Liver (tissue), 7 donors: ENCODE measurements at regions not wholly inside any gene's neighbourhood (a gene's known extent, or its start where the extent isn't known, plus 50 kb on each side); places are given as distances from the start of the nearest gene placed in this dataset.

Source experiments
- DNase-seq: peaks from one replicate; pipeline ENCODE4 v3.0.0-alpha.2; 2017; ENCODE audit warnings: low spot score
- H3K27ac ChIP-seq, 2 donors: one replicate each; pipeline ENCODE4 v1.7.0; 2013; ENCODE audit warnings: inconsistent platforms in 2 of 2, low read length in 2 of 2, control low read depth in 1 of 2, low read depth in 1 of 2, mild to moderate bottlenecking in 1 of 2
- H3K27me3 ChIP-seq, 4 donors: one replicate each; pipeline versions ENCODE4 v1.6.1 to v1.7.0; 2013; ENCODE audit warnings: low read length in 3 of 4, inconsistent platforms in 1 of 4, mild to moderate bottlenecking in 1 of 4, moderate library complexity in 1 of 4; ENCODE audit not compliant: control insufficient read depth in 4 of 4, insufficient read depth in 4 of 4
- H3K36me3 ChIP-seq, 4 donors: one replicate each; pipeline versions ENCODE4 v1.6.1 to v1.7.0; 2013; ENCODE audit warnings: low read length in 3 of 4, mild to moderate bottlenecking in 3 of 4, low read depth in 1 of 4, moderate library complexity in 1 of 4; ENCODE audit not compliant: control insufficient read depth in 4 of 4, insufficient read depth in 3 of 4
- H3K4me1 ChIP-seq, 4 donors: one replicate each; pipeline versions ENCODE4 v1.6.1 to v1.7.0; 2013; ENCODE audit warnings: low read length in 3 of 4, mild to moderate bottlenecking in 3 of 4, moderate library complexity in 1 of 4; ENCODE audit not compliant: control insufficient read depth in 4 of 4, insufficient read depth in 4 of 4
- H3K4me3 ChIP-seq, 3 donors: one replicate each; pipeline versions ENCODE4 v1.6.1 to v1.7.0; 2013; ENCODE audit warnings: low read length in 3 of 3, control low read depth in 1 of 3, low read depth in 1 of 3, mild to moderate bottlenecking in 1 of 3
- H3K9ac ChIP-seq, 2 donors: one replicate each; pipeline ENCODE4 v1.7.0; 2013; ENCODE audit warnings: low read length in 2 of 2, mild to moderate bottlenecking in 2 of 2, moderate library complexity in 2 of 2, control low read depth in 1 of 2, low read depth in 1 of 2
- H3K9me3 ChIP-seq, 4 donors: one replicate each; pipeline versions ENCODE4 v1.6.1 to v1.7.0; 2013; ENCODE audit warnings: low read length in 3 of 4; ENCODE audit not compliant: control insufficient read depth in 4 of 4
- EGR1 ChIP-seq, 2 donors: IDR thresholded peaks; 2 replicates each; pipeline ENCODE4 v1.6.1; 2016 to 2018; ENCODE audit warnings: antibody characterized with exemption in 2 of 2, low read depth in 2 of 2
- FOXA1 ChIP-seq: IDR thresholded peaks from 2 replicates; pipeline ENCODE4 v1.6.1; 2016; ENCODE audit warnings: antibody characterized with exemption
- FOXA2 ChIP-seq: IDR thresholded peaks from 2 replicates; pipeline ENCODE4 v1.6.1; 2016; ENCODE audit warnings: antibody characterized with exemption
- GABPA ChIP-seq, 2 donors: IDR thresholded peaks in 1 of 2; conservative IDR thresholded peaks in 1 of 2; 2 replicates each; pipeline ENCODE4 v1.6.1; 2016; ENCODE audit warnings: antibody characterized with exemption in 2 of 2, mild to moderate bottlenecking in 1 of 2, moderate library complexity in 1 of 2
- HNF4A ChIP-seq, 2 donors: conservative IDR thresholded peaks; 2 replicates each; pipeline ENCODE4 v1.6.1; 2016; ENCODE audit warnings: antibody characterized with exemption in 2 of 2, mild to moderate bottlenecking in 2 of 2
- HNF4G ChIP-seq: IDR thresholded peaks from 2 replicates; pipeline ENCODE4 v1.6.1; 2016; ENCODE audit warnings: antibody characterized with exemption
- JUND ChIP-seq, 2 donors: IDR thresholded peaks; 2 replicates each; pipeline ENCODE4 v1.6.1; 2016; ENCODE audit warnings: antibody characterized with exemption in 2 of 2
- NR2F2 ChIP-seq: IDR thresholded peaks from 2 replicates; pipeline ENCODE4 v1.6.1; 2016; ENCODE audit warnings: antibody characterized with exemption
- RAD21 ChIP-seq, 2 donors: IDR thresholded peaks; 2 replicates each; pipeline ENCODE4 v1.6.1; 2016; ENCODE audit warnings: antibody characterized with exemption in 2 of 2, mild to moderate bottlenecking in 2 of 2
- RXRA ChIP-seq, 2 donors: IDR thresholded peaks; 2 replicates each; pipeline ENCODE4 v1.6.1; 2017 to 2018; ENCODE audit warnings: antibody characterized with exemption in 2 of 2, mild to moderate bottlenecking in 1 of 2
- SP1 ChIP-seq: IDR thresholded peaks from 2 replicates; pipeline ENCODE4 v1.6.1; 2018; ENCODE audit warnings: antibody characterized with exemption, mild to moderate bottlenecking
- TAF1 ChIP-seq: conservative IDR thresholded peaks from 2 replicates; pipeline ENCODE4 v1.6.1; 2016; ENCODE audit warnings: antibody characterized with exemption, mild to moderate bottlenecking
- YY1 ChIP-seq: IDR thresholded peaks from 2 replicates; pipeline ENCODE4 v1.6.1; 2016; ENCODE audit warnings: antibody characterized with exemption, mild to moderate bottlenecking
- WGBS: extraction: QIAGEN DNeasy Blood & Tissue Kit; methylation state at CpG from one replicate; pipeline ENCODE4 v1.1.7; 2013; 5-methylcytosine and 5-hydroxymethylcytosine counted together
- TF ChIP-seq, protein P1 (sequence below): IDR thresholded peaks from 2 replicates; pipeline ENCODE4 v1.6.1; 2016; ENCODE audit warnings: antibody characterized with exemption, mild to moderate bottlenecking
- TF ChIP-seq, protein P2 (sequence below): IDR thresholded peaks from 2 replicates; pipeline ENCODE4 v1.6.1; 2016; ENCODE audit warnings: antibody characterized with exemption
- TF ChIP-seq, protein P3 (sequence below): IDR thresholded peaks from 2 replicates; pipeline ENCODE4 v1.6.1; 2016; ENCODE audit warnings: antibody characterized with exemption
- TF ChIP-seq, protein P4 (sequence below): IDR thresholded peaks from 2 replicates; pipeline ENCODE4 v1.6.1; 2016; ENCODE audit warnings: antibody characterized with exemption
- donor health status: healthy.
- donor health status: healthy.
- donor health status: healthy.
- donor health status: healthy.

DNA sequence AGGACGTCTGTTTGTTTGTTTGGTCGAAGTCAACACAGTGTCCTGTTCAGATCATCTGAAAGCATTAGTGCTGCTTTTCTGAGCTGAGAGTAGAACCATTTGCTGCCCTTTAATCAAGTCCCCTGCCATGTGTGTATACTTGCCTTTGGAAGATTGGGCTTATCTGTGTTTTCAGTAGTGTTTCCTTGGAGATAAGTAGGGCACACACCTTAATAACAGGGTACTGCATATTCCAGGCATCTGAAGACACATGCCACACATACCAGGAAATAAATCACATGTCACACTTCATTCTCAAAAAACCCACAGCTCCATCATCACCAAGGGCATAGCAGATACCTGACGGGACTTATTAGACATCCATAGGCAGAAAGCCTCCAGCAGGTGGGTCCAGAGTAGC, 157.4 kb downstream of the SOX11 start:
- no peak overlapping the region for H3K9ac ChIP-seq
- no peak for DNase-seq
- H3K4me1 ChIP-seq: no peaks in the 10 kb centered on the region
- no peak for TF ChIP-seq FOXA1
- TF ChIP-seq, protein P1, sequence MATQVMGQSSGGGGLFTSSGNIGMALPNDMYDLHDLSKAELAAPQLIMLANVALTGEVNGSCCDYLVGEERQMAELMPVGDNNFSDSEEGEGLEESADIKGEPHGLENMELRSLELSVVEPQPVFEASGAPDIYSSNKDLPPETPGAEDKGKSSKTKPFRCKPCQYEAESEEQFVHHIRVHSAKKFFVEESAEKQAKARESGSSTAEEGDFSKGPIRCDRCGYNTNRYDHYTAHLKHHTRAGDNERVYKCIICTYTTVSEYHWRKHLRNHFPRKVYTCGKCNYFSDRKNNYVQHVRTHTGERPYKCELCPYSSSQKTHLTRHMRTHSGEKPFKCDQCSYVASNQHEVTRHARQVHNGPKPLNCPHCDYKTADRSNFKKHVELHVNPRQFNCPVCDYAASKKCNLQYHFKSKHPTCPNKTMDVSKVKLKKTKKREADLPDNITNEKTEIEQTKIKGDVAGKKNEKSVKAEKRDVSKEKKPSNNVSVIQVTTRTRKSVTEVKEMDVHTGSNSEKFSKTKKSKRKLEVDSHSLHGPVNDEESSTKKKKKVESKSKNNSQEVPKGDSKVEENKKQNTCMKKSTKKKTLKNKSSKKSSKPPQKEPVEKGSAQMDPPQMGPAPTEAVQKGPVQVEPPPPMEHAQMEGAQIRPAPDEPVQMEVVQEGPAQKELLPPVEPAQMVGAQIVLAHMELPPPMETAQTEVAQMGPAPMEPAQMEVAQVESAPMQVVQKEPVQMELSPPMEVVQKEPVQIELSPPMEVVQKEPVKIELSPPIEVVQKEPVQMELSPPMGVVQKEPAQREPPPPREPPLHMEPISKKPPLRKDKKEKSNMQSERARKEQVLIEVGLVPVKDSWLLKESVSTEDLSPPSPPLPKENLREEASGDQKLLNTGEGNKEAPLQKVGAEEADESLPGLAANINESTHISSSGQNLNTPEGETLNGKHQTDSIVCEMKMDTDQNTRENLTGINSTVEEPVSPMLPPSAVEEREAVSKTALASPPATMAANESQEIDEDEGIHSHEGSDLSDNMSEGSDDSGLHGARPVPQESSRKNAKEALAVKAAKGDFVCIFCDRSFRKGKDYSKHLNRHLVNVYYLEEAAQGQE: no peak
- TF ChIP-seq YY1: no peak
- TF ChIP-seq, protein P2, sequence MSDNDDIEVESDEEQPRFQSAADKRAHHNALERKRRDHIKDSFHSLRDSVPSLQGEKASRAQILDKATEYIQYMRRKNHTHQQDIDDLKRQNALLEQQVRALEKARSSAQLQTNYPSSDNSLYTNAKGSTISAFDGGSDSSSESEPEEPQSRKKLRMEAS: no peak
- TF ChIP-seq HNF4A (conservative IDR thresholded peaks at IDR 0.05): no peak
- no peak for TF ChIP-seq HNF4G
- no peak for TF ChIP-seq RXRA (IDR thresholded peaks at IDR 0.05)
- TF ChIP-seq RAD21 (IDR thresholded peaks at IDR 0.05): no peak
- no peak for TF ChIP-seq NR2F2
- TF ChIP-seq GABPA (IDR thresholded peaks at IDR 0.05 in 1 of 2, conservative IDR thresholded peaks at IDR 0.05 in 1 of 2): no peak
- no peak for TF ChIP-seq EGR1 (IDR thresholded peaks at IDR 0.05; ENCODE audit: low read depth in 2 of 2)
- TF ChIP-seq, protein P3, sequence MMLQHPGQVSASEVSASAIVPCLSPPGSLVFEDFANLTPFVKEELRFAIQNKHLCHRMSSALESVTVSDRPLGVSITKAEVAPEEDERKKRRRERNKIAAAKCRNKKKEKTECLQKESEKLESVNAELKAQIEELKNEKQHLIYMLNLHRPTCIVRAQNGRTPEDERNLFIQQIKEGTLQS: no peak
- TF ChIP-seq SP1: no peak
- no peak for TF ChIP-seq JUND (IDR thresholded peaks at IDR 0.05)
- no peak for TF ChIP-seq FOXA2
- TF ChIP-seq TAF1: no peak
- no peaks in the 10 kb centered on the region for H3K9me3 ChIP-seq
- H3K4me3 ChIP-seq: no peak overlapping the region
- WGBS: 29% methylated on average over 3 of the region's 3 CpGs
- no peak overlapping the region for H3K27ac ChIP-seq
- no peaks in the 10 kb centered on the region for H3K27me3 ChIP-seq
- no peaks in the 10 kb centered on the region for H3K36me3 ChIP-seq

DNA sequence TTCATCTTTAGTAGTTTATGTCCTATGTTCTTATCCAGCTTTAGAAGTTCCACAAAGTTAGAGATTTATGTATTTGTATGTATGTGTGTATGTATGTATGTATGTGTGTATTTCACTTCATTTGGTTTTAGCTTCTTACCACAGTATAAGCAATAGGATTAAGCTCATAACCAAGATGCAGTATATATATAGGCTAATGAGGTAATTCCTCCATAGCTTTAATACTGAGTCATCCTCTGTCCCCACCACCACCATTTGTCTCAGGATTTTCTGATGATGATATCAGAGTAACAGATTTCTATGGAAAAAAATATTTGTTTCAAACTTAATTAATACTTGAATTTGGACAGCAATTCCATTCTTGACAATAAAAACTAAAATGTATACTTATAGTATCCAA, 159.2 kb downstream of the SOX11 start:
- H3K27ac ChIP-seq: no peak overlapping the region
- DNase-seq: no peak
- no peaks in the 10 kb centered on the region for H3K36me3 ChIP-seq
- H3K9ac ChIP-seq: no peak overlapping the region
- TF ChIP-seq YY1 (no peak), JUND (IDR thresholded peaks at IDR 0.05) (no peak)
- H3K4me1 ChIP-seq: no peaks in the 10 kb centered on the region
- H3K4me3 ChIP-seq: no peak overlapping the region
- H3K9me3 ChIP-seq: no peaks in the 10 kb centered on the region
- H3K27me3 ChIP-seq: no peaks in the 10 kb centered on the region

DNA sequence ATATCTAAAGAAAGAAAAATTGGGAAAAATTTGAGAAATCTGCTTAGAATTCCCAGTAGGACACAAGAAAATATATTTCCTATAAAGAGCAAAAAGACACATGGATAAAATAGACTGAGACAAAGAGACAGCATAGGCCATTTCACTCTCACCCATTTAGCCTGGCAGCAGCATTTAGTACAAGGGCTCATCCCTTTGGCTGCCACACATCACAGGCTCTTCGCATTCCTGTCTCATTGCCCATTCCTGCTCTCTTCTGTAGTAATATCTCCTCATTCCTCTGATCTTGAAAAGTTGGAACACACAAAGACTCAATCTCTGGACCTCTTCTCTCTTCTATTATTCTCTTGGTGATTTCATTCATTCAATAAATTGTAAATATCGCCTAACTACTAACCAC, 162.6 kb downstream of the SOX11 start:
- no peak overlapping the region for H3K4me3 ChIP-seq
- H3K36me3 ChIP-seq: no peaks in the 10 kb centered on the region
- H3K9ac ChIP-seq: no peak overlapping the region
- WGBS: 86% methylated on average over 2 of the region's 2 CpGs
- H3K27ac ChIP-seq: no peak overlapping the region
- H3K4me1 ChIP-seq: no peaks in the 10 kb centered on the region
- no peaks in the 10 kb centered on the region for H3K27me3 ChIP-seq
- no peak for TF ChIP-seq HNF4G
- TF ChIP-seq SP1: no peak
- TF ChIP-seq, protein P3: no peak
- TF ChIP-seq TAF1: no peak
- TF ChIP-seq, protein P4, sequence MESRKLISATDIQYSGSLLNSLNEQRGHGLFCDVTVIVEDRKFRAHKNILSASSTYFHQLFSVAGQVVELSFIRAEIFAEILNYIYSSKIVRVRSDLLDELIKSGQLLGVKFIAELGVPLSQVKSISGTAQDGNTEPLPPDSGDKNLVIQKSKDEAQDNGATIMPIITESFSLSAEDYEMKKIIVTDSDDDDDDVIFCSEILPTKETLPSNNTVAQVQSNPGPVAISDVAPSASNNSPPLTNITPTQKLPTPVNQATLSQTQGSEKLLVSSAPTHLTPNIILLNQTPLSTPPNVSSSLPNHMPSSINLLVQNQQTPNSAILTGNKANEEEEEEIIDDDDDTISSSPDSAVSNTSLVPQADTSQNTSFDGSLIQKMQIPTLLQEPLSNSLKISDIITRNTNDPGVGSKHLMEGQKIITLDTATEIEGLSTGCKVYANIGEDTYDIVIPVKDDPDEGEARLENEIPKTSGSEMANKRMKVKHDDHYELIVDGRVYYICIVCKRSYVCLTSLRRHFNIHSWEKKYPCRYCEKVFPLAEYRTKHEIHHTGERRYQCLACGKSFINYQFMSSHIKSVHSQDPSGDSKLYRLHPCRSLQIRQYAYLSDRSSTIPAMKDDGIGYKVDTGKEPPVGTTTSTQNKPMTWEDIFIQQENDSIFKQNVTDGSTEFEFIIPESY: no peak
- TF ChIP-seq FOXA1: no peak
- TF ChIP-seq, protein P2: no peak
- DNase-seq: no peak
- no peaks in the 10 kb centered on the region for H3K9me3 ChIP-seq
